ENCODE measurements at regions not wholly inside any gene's neighbourhood (a gene's known extent, or its start where the extent isn't known, plus 50 kb on each side); places are given as distances from the start of the nearest gene placed in this dataset.

- TF ChIP-seq MAX (IDR thresholded peaks at IDR 0.05) (no peak), YY1 (IDR thresholded peaks at IDR 0.05; ENCODE audit: low read depth) (no peak), REST (IDR thresholded peaks at IDR 0.05; ENCODE audit: low read depth) (no peak), EP300 (IDR thresholded peaks at IDR 0.05; ENCODE audit: borderline replicate concordance) (no peak)
Observed at GRCh38 chr10:9719246-9719645, 1298.4 kb upstream of the CELF2 start.
